GM12878 (cell line): ENCODE measurements at regions not wholly inside any gene's neighbourhood (a gene's known extent, or its start where the extent isn't known, plus 50 kb on each side); places are given as distances from the start of the nearest gene placed in this dataset.

Experiments used
- ATAC-seq: fragments of 200-7000 bp; cut with Tn5 transposase; 3 replicates; pipeline ENCODE4 v1.9.1; 2020; ENCODE audit warnings: mild to moderate bottlenecking, moderate library complexity
- BruUV-seq: library from RNA; stranded (reverse); fragments of 400-500 nt; replicated peaks from 2 replicates; lab custom pipeline; 2021; lab: Mats Ljungman, UMichigan
- CTCF ChIA-PET: fragments of 300-600 bp; sonication (Branson Sonifier 250); formaldehyde crosslinking; extraction: SDS; loops from one replicate; lab custom pipeline; 2021; ENCODE audit warnings: inconsistent platforms; lab: Yijun Ruan, JAX
- POLR2A ChIA-PET: fragments of 350-600 bp; formaldehyde crosslinking; extraction: SDS; loops from one replicate; lab custom pipeline; 2021; ENCODE audit warnings: inconsistent platforms; lab: Charles Lee
- RAD21 ChIA-PET: fragments of 300-600 bp; sonication (Branson Sonifier 250); formaldehyde crosslinking; loops from one replicate; lab custom pipeline; 2023; ENCODE audit warnings: antibody characterized with exemption; ENCODE audit not compliant: unreplicated experiment; lab: Charles Lee
- SMC1A ChIA-PET: fragments of 300-600 bp; sonication (Branson Sonifier 250); formaldehyde crosslinking; loops from one replicate; lab custom pipeline; 2023; ENCODE audit not compliant: unreplicated experiment, uncharacterized antibody; lab: Charles Lee
- DNase-seq: peaks from one replicate; pipeline ENCODE4 v3.0.0-alpha.2; 2011; ENCODE audit warnings: low read depth, low spot score
- FAIRE-seq: peaks from 3 replicates; lab custom pipeline; 2011; peaks lifted over from hg19 to GRCh38; lab: Jason Lieb, UNC
- H2AFZ ChIP-seq: 2 replicates; pipeline ENCODE4 v1.6.0; 2011; ENCODE audit warnings: low read depth, low read length, control low read depth; ENCODE audit not compliant: control insufficient read depth
- H3K27ac ChIP-seq: 2 replicates; pipeline ENCODE4 v1.5.1; 2011; ENCODE audit warnings: control low read depth; ENCODE audit not compliant: control insufficient read depth, insufficient read depth
- H3K27me3 ChIP-seq, 2 experiments: replicated peaks in 1 of 2; 2 replicates each; pipeline versions ENCODE4 v1.6.0 to v1.6.1; 2011; ENCODE audit warnings: low read length in 1 of 2; ENCODE audit not compliant: control insufficient read depth in 2 of 2, insufficient read depth in 2 of 2
- H3K36me3 ChIP-seq, 2 experiments: 2 replicates each; pipeline ENCODE4 v1.5.1; 2011; ENCODE audit warnings: low read length in 1 of 2; ENCODE audit not compliant: control insufficient read depth in 2 of 2, insufficient read depth in 2 of 2
- H3K4me1 ChIP-seq: 2 replicates; pipeline ENCODE4 v1.6.1; 2011; ENCODE audit warnings: mild to moderate bottlenecking, low read length, moderate library complexity, mixed read lengths; ENCODE audit not compliant: control insufficient read depth, insufficient read depth
- H3K4me2 ChIP-seq: 2 replicates; pipeline ENCODE4 v1.6.0; 2011; ENCODE audit warnings: control low read depth; ENCODE audit not compliant: control insufficient read depth, insufficient read depth
- H3K4me3 ChIP-seq: fragments of 200-600 bp; sonication (generic); 2 replicates; pipeline ENCODE4 v1.5.1; 2016
- H3K79me2 ChIP-seq: 2 replicates; pipeline ENCODE4 v1.6.0; 2011; ENCODE audit warnings: low read length; ENCODE audit not compliant: control insufficient read depth, insufficient read depth
- H3K9ac ChIP-seq: 2 replicates; pipeline ENCODE4 v1.8.0; 2011; ENCODE audit warnings: low read length, control low read depth, mixed read lengths; ENCODE audit not compliant: control insufficient read depth, insufficient read depth
- H3K9me3 ChIP-seq: replicated peaks from 3 replicates; pipeline ENCODE4 v1.5.1; 2011; ENCODE audit warnings: mild to moderate bottlenecking, low read length; ENCODE audit not compliant: control insufficient read depth, insufficient read depth
- H4K20me1 ChIP-seq: 2 replicates; pipeline ENCODE4 v1.6.0; 2011; ENCODE audit not compliant: control insufficient read depth, insufficient read depth
- CHD1 ChIP-seq: IDR thresholded peaks from 2 replicates; pipeline ENCODE4 v1.6.1; 2012; ENCODE audit warnings: low read depth, low read length, improper control_type of control experiment
- CHD4 ChIP-seq: fragments of 200-600 bp; sonication (generic); IDR thresholded peaks from 2 replicates; pipeline ENCODE4 v1.6.1; 2016; ENCODE audit warnings: mild to moderate bottlenecking
- DPF2 ChIP-seq: fragments of 450-650 bp; IDR thresholded peaks from 2 replicates; pipeline ENCODE4 v1.6.1; 2017; ENCODE audit warnings: mild to moderate bottlenecking
- EGR1 ChIP-seq, 2 experiments: IDR thresholded peaks; 1 replicate in 1 of 2; 2 replicates in 1 of 2; pipeline ENCODE4 v1.6.1; 2011 to 2012; ENCODE audit warnings: low read depth in 2 of 2, low read length in 2 of 2, borderline replicate concordance in 1 of 2, mild to moderate bottlenecking in 1 of 2, moderate library complexity in 1 of 2
- HCFC1 ChIP-seq: fragments of 150-350 bp; IDR thresholded peaks from 2 replicates; pipeline ENCODE4 v1.6.1; 2014; ENCODE audit warnings: low read length
- MYC ChIP-seq: IDR thresholded peaks from 2 replicates; pipeline ENCODE4 v1.6.1; 2011; ENCODE audit warnings: mild to moderate bottlenecking, low read length, moderate library complexity, inconsistent platforms; ENCODE audit not compliant: insufficient read depth, insufficient replicate concordance, insufficient read length, severe bottlenecking
- NFIC ChIP-seq: IDR thresholded peaks from 2 replicates; pipeline ENCODE4 v1.6.1; 2012; ENCODE audit warnings: low read depth, mild to moderate bottlenecking, inconsistent platforms, low read length, moderate library complexity
- NR2C1 ChIP-seq: fragments of 450-650 bp; IDR thresholded peaks from 2 replicates; pipeline ENCODE4 v1.6.1; 2017; ENCODE audit warnings: antibody characterized with exemption, mild to moderate bottlenecking, moderate library complexity
- NRF1 ChIP-seq: conservative IDR thresholded peaks from 2 replicates; pipeline ENCODE4 v1.6.1; 2011; ENCODE audit warnings: mild to moderate bottlenecking, low read depth, low read length, improper control_type of control experiment
- SMC3 ChIP-seq: IDR thresholded peaks from 2 replicates; pipeline ENCODE4 v1.6.1; 2011; ENCODE audit warnings: low read length, improper control_type of control experiment, borderline replicate concordance
- SUPT20H ChIP-seq: IDR thresholded peaks from 2 replicates; pipeline ENCODE4 v1.6.1; 2011; ENCODE audit warnings: low read depth, mild to moderate bottlenecking, low read length, moderate library complexity, borderline replicate concordance; ENCODE audit not compliant: control insufficient read depth
- TCF7 ChIP-seq: IDR thresholded peaks from 2 replicates; pipeline ENCODE4 v1.6.1; 2014; ENCODE audit warnings: antibody characterized with exemption, borderline replicate concordance
- WGBS: methylation state at CpG from one replicate; pipeline ENCODE4 v1.1.6; 2016; ENCODE audit warnings: low lambda C conversion rate; ENCODE audit not compliant: insufficient replicate concordance, insufficient coverage; ENCODE audit errors: missing lambda C conversion rate; 5-methylcytosine and 5-hydroxymethylcytosine counted together
- in situ Hi-C: fragments of 300-500 bp; cut with MboI; formaldehyde crosslinking; loops from 9 replicates; pipeline ENCODE4 v1.14.3; 2018; ENCODE audit warnings: mixed read lengths
- intact Hi-C: fragments of 100-400 bp; cut with micrococcal nuclease; formaldehyde crosslinking; loops from one replicate; pipeline ENCODE4 v1.14.2; 2022; ENCODE audit not compliant: unreplicated experiment
- TF ChIP-seq, protein P1 (sequence below), 3 experiments: IDR thresholded peaks in 2 of 3; conservative IDR thresholded peaks in 1 of 3; 2 replicates each; pipeline ENCODE4 v1.5.1; 2011; ENCODE audit warnings: low read depth in 3 of 3, low read length in 3 of 3, mild to moderate bottlenecking in 3 of 3, control low read depth in 2 of 3, moderate library complexity in 2 of 3, inconsistent platforms in 1 of 3, mixed read lengths in 1 of 3; ENCODE audit not compliant: control insufficient read depth in 2 of 3, insufficient read depth in 1 of 3; ENCODE audit errors: extremely low read depth in 1 of 3
- TF ChIP-seq, protein P2 (sequence below): IDR thresholded peaks from 2 replicates; pipeline ENCODE4 v1.6.1; 2012; ENCODE audit warnings: low read length, inconsistent platforms
- TF ChIP-seq, protein P3 (sequence below): IDR thresholded peaks from 2 replicates; pipeline ENCODE4 v1.6.1; 2011; ENCODE audit warnings: low read depth, low read length, improper control_type of control experiment, borderline replicate concordance
- TF ChIP-seq, protein P4 (sequence below): IDR thresholded peaks from 2 replicates; pipeline ENCODE4 v1.6.1; 2012; ENCODE audit warnings: improper control_type of control experiment, low read depth, low read length; ENCODE audit not compliant: insufficient replicate concordance

DNA sequence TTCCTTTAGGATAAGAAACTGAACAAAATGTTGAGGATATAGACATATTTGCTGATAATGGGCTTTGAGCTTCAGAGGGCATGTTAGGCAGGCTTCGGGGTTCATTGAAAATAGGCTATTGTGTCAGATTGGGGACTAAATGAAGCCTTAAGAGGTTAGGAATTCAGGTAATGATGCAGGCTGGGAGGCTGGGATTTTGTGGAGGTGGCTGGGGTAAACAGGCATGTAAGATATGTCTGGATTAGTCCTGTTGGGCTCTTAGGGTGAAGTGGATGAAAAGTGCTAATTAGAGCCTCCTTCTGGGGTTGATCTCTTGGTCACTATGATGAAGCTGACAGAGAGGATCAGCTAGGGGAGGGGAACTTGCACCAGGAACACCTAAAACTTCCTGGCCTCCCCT, 80.2 kb upstream of the ESX1 start:
- CTCF ChIA-PET = no interaction called here
- no peak overlapping the region for H3K27ac ChIP-seq
- intact Hi-C loops = no loop called here
- ATAC-seq (no peak), FAIRE-seq (no peak), DNase-seq (no peak)
- no peaks in the 10 kb centered on the region for H3K79me2 ChIP-seq
- RAD21 ChIA-PET = no interaction called here
- POLR2A ChIA-PET = no interaction called here
- BruUV-seq = no TSS peak
- no peaks in the 10 kb centered on the region for H3K4me1 ChIP-seq
- H3K9me3 ChIP-seq = no peaks in the 10 kb centered on the region
- H3K27me3 ChIP-seq = 0 out of 4 replicates have a peak, but pooled peaks cover 0 to 1% of the 10 kb centered on the region in 2 experiments
- in situ Hi-C loops = no loop called here
- H3K4me2 ChIP-seq = no peak overlapping the region
- SMC1A ChIA-PET = interaction anchor here (0.8 kb wide), 1 partner anchor 16 kb away, joined by 3 read pairs; no protein-coding TSS in a partner anchor
- WGBS = 0% methylated on average over 1 of the region's 1 CpG
- no peaks in the 10 kb centered on the region for H4K20me1 ChIP-seq
- no peak overlapping the region for H3K4me3 ChIP-seq
- H3K36me3 ChIP-seq = no peaks in the 10 kb centered on the region
- H3K9ac ChIP-seq = no peak overlapping the region
- no peak overlapping the region for H2AFZ ChIP-seq
- TF ChIP-seq SUPT20H (no peak), HCFC1 (no peak), NFIC (no peak), CHD4 (no peak), NRF1 (no peak), CHD1 (no peak), MYC (no peak), NR2C1 (no peak), EGR1 (IDR thresholded peaks at IDR 0.05; ENCODE audit: borderline replicate concordance in 1 of 2, low read depth in 2 of 2, low read length in 2 of 2) (no peak), SMC3 (no peak), TCF7 (no peak), DPF2 (no peak)
- TF ChIP-seq, protein P1, sequence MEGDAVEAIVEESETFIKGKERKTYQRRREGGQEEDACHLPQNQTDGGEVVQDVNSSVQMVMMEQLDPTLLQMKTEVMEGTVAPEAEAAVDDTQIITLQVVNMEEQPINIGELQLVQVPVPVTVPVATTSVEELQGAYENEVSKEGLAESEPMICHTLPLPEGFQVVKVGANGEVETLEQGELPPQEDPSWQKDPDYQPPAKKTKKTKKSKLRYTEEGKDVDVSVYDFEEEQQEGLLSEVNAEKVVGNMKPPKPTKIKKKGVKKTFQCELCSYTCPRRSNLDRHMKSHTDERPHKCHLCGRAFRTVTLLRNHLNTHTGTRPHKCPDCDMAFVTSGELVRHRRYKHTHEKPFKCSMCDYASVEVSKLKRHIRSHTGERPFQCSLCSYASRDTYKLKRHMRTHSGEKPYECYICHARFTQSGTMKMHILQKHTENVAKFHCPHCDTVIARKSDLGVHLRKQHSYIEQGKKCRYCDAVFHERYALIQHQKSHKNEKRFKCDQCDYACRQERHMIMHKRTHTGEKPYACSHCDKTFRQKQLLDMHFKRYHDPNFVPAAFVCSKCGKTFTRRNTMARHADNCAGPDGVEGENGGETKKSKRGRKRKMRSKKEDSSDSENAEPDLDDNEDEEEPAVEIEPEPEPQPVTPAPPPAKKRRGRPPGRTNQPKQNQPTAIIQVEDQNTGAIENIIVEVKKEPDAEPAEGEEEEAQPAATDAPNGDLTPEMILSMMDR (IDR thresholded peaks at IDR 0.05 in 2 of 3, conservative IDR thresholded peaks at IDR 0.05 in 1 of 3; ENCODE audit: control insufficient read depth in 2 of 3, extremely low read depth in 1 of 3, insufficient read depth in 1 of 3, low read depth in 3 of 3, low read length in 3 of 3) = no peak
- TF ChIP-seq, protein P2, sequence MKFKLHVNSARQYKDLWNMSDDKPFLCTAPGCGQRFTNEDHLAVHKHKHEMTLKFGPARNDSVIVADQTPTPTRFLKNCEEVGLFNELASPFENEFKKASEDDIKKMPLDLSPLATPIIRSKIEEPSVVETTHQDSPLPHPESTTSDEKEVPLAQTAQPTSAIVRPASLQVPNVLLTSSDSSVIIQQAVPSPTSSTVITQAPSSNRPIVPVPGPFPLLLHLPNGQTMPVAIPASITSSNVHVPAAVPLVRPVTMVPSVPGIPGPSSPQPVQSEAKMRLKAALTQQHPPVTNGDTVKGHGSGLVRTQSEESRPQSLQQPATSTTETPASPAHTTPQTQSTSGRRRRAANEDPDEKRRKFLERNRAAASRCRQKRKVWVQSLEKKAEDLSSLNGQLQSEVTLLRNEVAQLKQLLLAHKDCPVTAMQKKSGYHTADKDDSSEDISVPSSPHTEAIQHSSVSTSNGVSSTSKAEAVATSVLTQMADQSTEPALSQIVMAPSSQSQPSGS = no peak
- TF ChIP-seq, protein P3, sequence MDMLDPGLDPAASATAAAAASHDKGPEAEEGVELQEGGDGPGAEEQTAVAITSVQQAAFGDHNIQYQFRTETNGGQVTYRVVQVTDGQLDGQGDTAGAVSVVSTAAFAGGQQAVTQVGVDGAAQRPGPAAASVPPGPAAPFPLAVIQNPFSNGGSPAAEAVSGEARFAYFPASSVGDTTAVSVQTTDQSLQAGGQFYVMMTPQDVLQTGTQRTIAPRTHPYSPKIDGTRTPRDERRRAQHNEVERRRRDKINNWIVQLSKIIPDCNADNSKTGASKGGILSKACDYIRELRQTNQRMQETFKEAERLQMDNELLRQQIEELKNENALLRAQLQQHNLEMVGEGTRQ = no peak
- TF ChIP-seq, protein P4, sequence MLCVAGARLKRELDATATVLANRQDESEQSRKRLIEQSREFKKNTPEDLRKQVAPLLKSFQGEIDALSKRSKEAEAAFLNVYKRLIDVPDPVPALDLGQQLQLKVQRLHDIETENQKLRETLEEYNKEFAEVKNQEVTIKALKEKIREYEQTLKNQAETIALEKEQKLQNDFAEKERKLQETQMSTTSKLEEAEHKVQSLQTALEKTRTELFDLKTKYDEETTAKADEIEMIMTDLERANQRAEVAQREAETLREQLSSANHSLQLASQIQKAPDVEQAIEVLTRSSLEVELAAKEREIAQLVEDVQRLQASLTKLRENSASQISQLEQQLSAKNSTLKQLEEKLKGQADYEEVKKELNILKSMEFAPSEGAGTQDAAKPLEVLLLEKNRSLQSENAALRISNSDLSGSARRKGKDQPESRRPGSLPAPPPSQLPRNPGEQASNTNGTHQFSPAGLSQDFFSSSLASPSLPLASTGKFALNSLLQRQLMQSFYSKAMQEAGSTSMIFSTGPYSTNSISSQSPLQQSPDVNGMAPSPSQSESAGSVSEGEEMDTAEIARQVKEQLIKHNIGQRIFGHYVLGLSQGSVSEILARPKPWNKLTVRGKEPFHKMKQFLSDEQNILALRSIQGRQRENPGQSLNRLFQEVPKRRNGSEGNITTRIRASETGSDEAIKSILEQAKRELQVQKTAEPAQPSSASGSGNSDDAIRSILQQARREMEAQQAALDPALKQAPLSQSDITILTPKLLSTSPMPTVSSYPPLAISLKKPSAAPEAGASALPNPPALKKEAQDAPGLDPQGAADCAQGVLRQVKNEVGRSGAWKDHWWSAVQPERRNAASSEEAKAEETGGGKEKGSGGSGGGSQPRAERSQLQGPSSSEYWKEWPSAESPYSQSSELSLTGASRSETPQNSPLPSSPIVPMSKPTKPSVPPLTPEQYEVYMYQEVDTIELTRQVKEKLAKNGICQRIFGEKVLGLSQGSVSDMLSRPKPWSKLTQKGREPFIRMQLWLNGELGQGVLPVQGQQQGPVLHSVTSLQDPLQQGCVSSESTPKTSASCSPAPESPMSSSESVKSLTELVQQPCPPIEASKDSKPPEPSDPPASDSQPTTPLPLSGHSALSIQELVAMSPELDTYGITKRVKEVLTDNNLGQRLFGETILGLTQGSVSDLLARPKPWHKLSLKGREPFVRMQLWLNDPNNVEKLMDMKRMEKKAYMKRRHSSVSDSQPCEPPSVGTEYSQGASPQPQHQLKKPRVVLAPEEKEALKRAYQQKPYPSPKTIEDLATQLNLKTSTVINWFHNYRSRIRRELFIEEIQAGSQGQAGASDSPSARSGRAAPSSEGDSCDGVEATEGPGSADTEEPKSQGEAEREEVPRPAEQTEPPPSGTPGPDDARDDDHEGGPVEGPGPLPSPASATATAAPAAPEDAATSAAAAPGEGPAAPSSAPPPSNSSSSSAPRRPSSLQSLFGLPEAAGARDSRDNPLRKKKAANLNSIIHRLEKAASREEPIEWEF = no peak
